ENCODE measurements at regions not wholly inside any gene's neighbourhood (a gene's known extent, or its start where the extent isn't known, plus 50 kb on each side); places are given as distances from the start of the nearest gene placed in this dataset.
A peak's percentile ranks its signal among the peaks of the same experiment; 100 is the strongest.

- Histone ChIP-seq H3K4me3 (ENCODE audit: low read length) (no peak overlapping the region), H3K4me2 (ENCODE audit: low read length) (no peak overlapping the region), H3K4me1 (ENCODE audit: control insufficient read depth, insufficient read depth, low read length) (no peaks in the 10 kb centered on the region), H3K9ac (ENCODE audit: low read depth, low read length) (no peak overlapping the region), H3K27me3 (ENCODE audit: control insufficient read depth, insufficient read depth, low read length) (no peaks in the 10 kb centered on the region), H3K9me3 (replicated peaks; ENCODE audit: low read length) (no peaks in the 10 kb centered on the region), H3K36me3 (ENCODE audit: insufficient read depth, low read length) (no peaks in the 10 kb centered on the region)
Measured at GRCh38 chrX:22740836-22741235, 258.9 kb upstream of the DDX53 start.

GRCh38 chrX:22742174-22742573 is 257.6 kb upstream of the DDX53 start:
- Histone ChIP-seq H3K9ac (ENCODE audit: low read depth, low read length) (no peak overlapping the region), H3K27me3 (ENCODE audit: control insufficient read depth, insufficient read depth, low read length) (no peaks in the 10 kb centered on the region), H3K4me2 (ENCODE audit: low read length) (no peak overlapping the region), H3K4me3 (ENCODE audit: low read length) (no peak overlapping the region), H3K36me3 (ENCODE audit: insufficient read depth, low read length) (no peaks in the 10 kb centered on the region), H3K4me1 (ENCODE audit: control insufficient read depth, insufficient read depth, low read length) (no peaks in the 10 kb centered on the region), H3K9me3 (replicated peaks; ENCODE audit: low read length) (no peaks in the 10 kb centered on the region)

GRCh38 chrX:22746081-22746480 is 253.7 kb upstream of the DDX53 start:
- H3K36me3 ChIP-seq (ENCODE audit: insufficient read depth, low read length): no peaks in the 10 kb centered on the region
- H3K27me3 ChIP-seq (ENCODE audit: control insufficient read depth, insufficient read depth, low read length): no peaks in the 10 kb centered on the region
- no peaks in the 10 kb centered on the region for H3K9me3 ChIP-seq (replicated peaks; ENCODE audit: low read length)
- no peak overlapping the region for H3K9ac ChIP-seq (ENCODE audit: low read depth, low read length)
- no peaks in the 10 kb centered on the region for H3K4me1 ChIP-seq (ENCODE audit: control insufficient read depth, insufficient read depth, low read length)
- no peak overlapping the region for H3K4me3 ChIP-seq (ENCODE audit: low read length)
- no peak overlapping the region for H3K4me2 ChIP-seq (ENCODE audit: low read length)

- Histone ChIP-seq H3K36me3 (ENCODE audit: insufficient read depth, low read length) (no peaks in the 10 kb centered on the region), H3K9ac (ENCODE audit: low read depth, low read length) (no peak overlapping the region), H3K4me2 (ENCODE audit: low read length) (no peak overlapping the region), H3K4me3 (ENCODE audit: low read length) (no peak overlapping the region), H3K4me1 (ENCODE audit: control insufficient read depth, insufficient read depth, low read length) (no peaks in the 10 kb centered on the region), H3K9me3 (replicated peaks; ENCODE audit: low read length) (no peaks in the 10 kb centered on the region), H3K27me3 (ENCODE audit: control insufficient read depth, insufficient read depth, low read length) (no peaks in the 10 kb centered on the region)
Measured at GRCh38 chrX:22748093-22748999, 251.4 kb upstream of the DDX53 start.

DNA sequence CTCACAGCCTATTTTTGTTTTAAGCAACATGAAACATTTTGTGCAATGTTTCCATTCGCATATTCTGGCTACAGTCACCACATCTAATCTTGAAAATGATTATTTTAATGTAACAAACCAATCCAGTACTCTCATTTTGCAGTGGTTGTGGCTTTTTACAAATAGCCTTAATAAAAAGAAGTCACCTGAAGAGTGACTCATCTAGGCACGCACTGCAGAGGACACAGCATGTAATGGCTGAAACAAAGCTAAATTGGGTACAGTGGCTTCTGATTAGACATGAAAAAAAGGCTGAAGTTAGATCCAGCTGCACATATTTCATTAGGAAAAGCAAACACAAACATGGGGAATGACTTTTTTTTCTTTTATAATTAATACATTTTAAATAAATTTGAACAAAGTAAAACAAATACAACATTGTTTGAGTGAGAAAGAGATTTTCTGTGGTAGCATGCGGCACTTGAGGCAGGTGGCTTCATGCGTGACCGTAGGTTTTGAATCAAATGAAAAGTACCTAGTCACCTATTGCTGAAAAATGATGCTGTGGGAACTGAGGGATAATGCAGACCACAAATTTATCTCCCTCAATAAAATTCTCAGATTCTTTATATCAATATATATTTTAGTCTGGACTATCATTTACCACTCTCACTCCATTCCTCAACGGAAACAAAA is 240.8 kb upstream of the DDX53 start:
- Histone ChIP-seq H3K4me2 (ENCODE audit: low read length) (no peak overlapping the region), H3K36me3 (ENCODE audit: insufficient read depth, low read length) (no peaks in the 10 kb centered on the region), H3K9me3 (replicated peaks; ENCODE audit: low read length) (no peaks in the 10 kb centered on the region), H3K4me3 (ENCODE audit: low read length) (no peak overlapping the region), H3K27me3 (ENCODE audit: control insufficient read depth, insufficient read depth, low read length) (no peaks in the 10 kb centered on the region), H3K4me1 (ENCODE audit: control insufficient read depth, insufficient read depth, low read length) (no peaks in the 10 kb centered on the region), H3K9ac (ENCODE audit: low read depth, low read length) (no peak overlapping the region)

- no peaks in the 10 kb centered on the region for H3K4me1 ChIP-seq (ENCODE audit: control insufficient read depth, insufficient read depth, low read length)
- H3K9me3 ChIP-seq (replicated peaks; ENCODE audit: low read length): no peaks in the 10 kb centered on the region
- no peak overlapping the region for H3K9ac ChIP-seq (ENCODE audit: low read depth, low read length)
- H3K36me3 ChIP-seq (ENCODE audit: insufficient read depth, low read length): no peaks in the 10 kb centered on the region
- no peak overlapping the region for H3K4me2 ChIP-seq (ENCODE audit: low read length)
- no peaks in the 10 kb centered on the region for H3K27me3 ChIP-seq (ENCODE audit: control insufficient read depth, insufficient read depth, low read length)
- H3K4me3 ChIP-seq (ENCODE audit: low read length): no peak overlapping the region
Measured at GRCh38 chrX:22760513-22761057, 239.2 kb upstream of the DDX53 start.

DNA sequence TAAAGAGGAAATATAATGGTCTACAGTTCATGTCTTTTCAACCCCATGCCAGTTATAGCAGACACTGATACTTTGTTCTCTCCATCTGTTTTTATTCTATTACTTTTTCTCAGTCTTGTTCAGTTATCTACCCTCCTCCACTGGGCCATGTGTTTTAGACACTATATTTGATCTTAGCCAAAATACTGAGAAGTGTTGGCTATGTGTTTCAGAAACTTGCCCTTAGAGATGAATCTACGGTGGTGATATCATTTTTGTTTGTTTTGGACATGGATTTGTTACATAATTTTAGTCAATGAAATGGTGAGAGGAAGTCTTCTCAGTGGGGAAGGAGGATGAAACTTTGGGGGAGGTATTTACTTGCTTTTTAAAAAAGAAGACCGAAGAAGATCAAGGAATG is 211.5 kb upstream of the DDX53 start:
- no peaks in the 10 kb centered on the region for H3K36me3 ChIP-seq (ENCODE audit: insufficient read depth, low read length)
- no peak overlapping the region for H3K9ac ChIP-seq (ENCODE audit: low read depth, low read length)
- H3K4me2 ChIP-seq (ENCODE audit: low read length): no peak overlapping the region
- H3K4me1 ChIP-seq (ENCODE audit: control insufficient read depth, insufficient read depth, low read length): no peaks in the 10 kb centered on the region
- no peaks in the 10 kb centered on the region for H3K27me3 ChIP-seq (ENCODE audit: control insufficient read depth, insufficient read depth, low read length)
- H3K4me3 ChIP-seq (ENCODE audit: low read length): no peak overlapping the region
- no peaks in the 10 kb centered on the region for H3K9me3 ChIP-seq (replicated peaks; ENCODE audit: low read length)

DNA sequence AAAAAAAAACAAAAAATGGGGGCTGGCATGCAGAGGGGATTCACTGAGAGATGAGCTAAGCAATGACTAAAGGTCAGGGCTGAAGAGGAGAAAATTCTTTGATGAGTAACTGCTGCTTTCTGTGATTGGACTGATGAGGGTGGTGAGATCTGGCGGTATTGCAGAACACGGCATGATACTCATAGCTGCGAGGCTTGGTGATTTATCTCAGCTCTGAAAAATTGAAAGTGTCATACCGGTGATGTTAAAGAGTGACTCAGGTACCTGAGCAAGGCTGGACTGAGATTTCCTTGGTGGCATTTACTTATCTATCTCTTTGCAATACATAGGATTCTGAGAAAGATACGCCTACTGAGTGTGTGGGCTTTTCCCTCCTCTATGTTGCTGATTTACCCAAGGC is 204.1 kb upstream of the DDX53 start:
- peaks cover 6% of the 10 kb centered on the region for H3K4me1 ChIP-seq (ENCODE audit: control insufficient read depth, insufficient read depth, low read length)
- H3K9ac ChIP-seq (ENCODE audit: low read depth, low read length): no peak overlapping the region
- H3K27me3 ChIP-seq (ENCODE audit: control insufficient read depth, insufficient read depth, low read length): no peaks in the 10 kb centered on the region
- H3K4me2 ChIP-seq (ENCODE audit: low read length): no peak overlapping the region
- H3K4me3 ChIP-seq (ENCODE audit: low read length): no peak overlapping the region
- H3K9me3 ChIP-seq (replicated peaks; ENCODE audit: low read length): no peaks in the 10 kb centered on the region
- H3K36me3 ChIP-seq (ENCODE audit: insufficient read depth, low read length): no peaks in the 10 kb centered on the region

GRCh38 chrX:22800360-22800759 is 199.4 kb upstream of the DDX53 start:
- Histone ChIP-seq H3K4me3 (ENCODE audit: low read length) (no peak overlapping the region), H3K4me1 (ENCODE audit: control insufficient read depth, insufficient read depth, low read length) (peaks cover 13% of the 10 kb centered on the region), H3K9me3 (replicated peaks; ENCODE audit: low read length) (no peaks in the 10 kb centered on the region), H3K27me3 (ENCODE audit: control insufficient read depth, insufficient read depth, low read length) (no peaks in the 10 kb centered on the region), H3K4me2 (ENCODE audit: low read length) (peak overlapping the region; percentile 54), H3K9ac (ENCODE audit: low read depth, low read length) (no peak overlapping the region), H3K36me3 (ENCODE audit: insufficient read depth, low read length) (no peaks in the 10 kb centered on the region)

DNA sequence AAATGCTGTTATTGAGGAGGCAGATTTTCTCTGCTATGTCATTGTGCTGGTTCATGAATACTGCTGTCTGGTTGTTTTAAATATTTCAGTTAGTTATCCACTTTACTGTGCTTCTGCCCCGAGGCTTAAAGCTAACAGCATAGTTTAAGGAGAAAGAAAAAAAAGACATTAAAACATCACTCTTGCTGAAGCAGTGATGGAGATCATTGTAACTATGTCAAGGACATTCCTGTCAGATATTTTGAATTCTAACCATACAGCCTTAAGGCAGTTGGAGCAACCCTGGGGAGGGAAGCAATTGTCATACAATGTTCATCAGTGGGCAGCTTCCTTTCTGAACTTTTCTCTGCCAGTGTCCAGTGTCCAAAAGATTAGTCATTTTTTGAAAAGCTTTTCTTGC is 199.0 kb upstream of the DDX53 start:
- peaks cover 13% of the 10 kb centered on the region for H3K4me1 ChIP-seq (ENCODE audit: control insufficient read depth, insufficient read depth, low read length)
- no peaks in the 10 kb centered on the region for H3K27me3 ChIP-seq (ENCODE audit: control insufficient read depth, insufficient read depth, low read length)
- H3K9ac ChIP-seq (ENCODE audit: low read depth, low read length): no peak overlapping the region
- H3K4me3 ChIP-seq (ENCODE audit: low read length): no peak overlapping the region
- peak overlapping the region; percentile 54 for H3K4me2 ChIP-seq (ENCODE audit: low read length)
- H3K36me3 ChIP-seq (ENCODE audit: insufficient read depth, low read length): no peaks in the 10 kb centered on the region
- H3K9me3 ChIP-seq (replicated peaks; ENCODE audit: low read length): no peaks in the 10 kb centered on the region

DNA sequence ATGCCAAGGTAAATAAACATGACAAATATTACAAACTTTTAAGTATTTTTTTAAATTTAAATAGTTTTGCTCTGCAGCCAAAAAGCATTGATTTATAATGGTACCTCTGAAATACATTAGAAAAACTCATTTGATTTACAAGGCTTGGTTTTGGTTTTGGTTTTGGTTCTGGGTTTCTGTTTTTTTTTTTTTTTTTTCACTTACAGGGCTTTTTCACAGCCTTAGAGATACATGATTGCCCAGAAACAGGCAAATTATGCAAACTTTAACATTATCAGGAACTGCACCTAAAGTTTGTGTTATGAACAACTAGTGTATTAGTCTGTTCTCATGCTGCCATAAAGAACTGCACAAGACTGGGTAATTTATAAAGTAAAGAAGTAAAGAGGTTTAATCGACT is 196.4 kb upstream of the DDX53 start:
- H3K9ac ChIP-seq (ENCODE audit: low read depth, low read length): no peak overlapping the region
- H3K27me3 ChIP-seq (ENCODE audit: control insufficient read depth, insufficient read depth, low read length): no peaks in the 10 kb centered on the region
- H3K9me3 ChIP-seq (replicated peaks; ENCODE audit: low read length): no peaks in the 10 kb centered on the region
- H3K36me3 ChIP-seq (ENCODE audit: insufficient read depth, low read length): no peaks in the 10 kb centered on the region
- no peak overlapping the region for H3K4me3 ChIP-seq (ENCODE audit: low read length)
- peaks cover 13% of the 10 kb centered on the region for H3K4me1 ChIP-seq (ENCODE audit: control insufficient read depth, insufficient read depth, low read length)
- no peak overlapping the region for H3K4me2 ChIP-seq (ENCODE audit: low read length)
